HCT116 (cell line): ENCODE measurements at regions not wholly inside any gene's neighbourhood (a gene's known extent, or its start where the extent isn't known, plus 50 kb on each side); places are given as distances from the start of the nearest gene placed in this dataset.

Source experiments
- ATAC-seq: fragments of 200-7000 bp; cut with Tn5 transposase; 2 replicates; pipeline ENCODE4 v1.9.1; 2020; ENCODE audit warnings: mild to moderate bottlenecking, moderate library complexity
- BruUV-seq: library from RNA; stranded (reverse); fragments of 400-500 nt; replicated peaks from 2 replicates; lab custom pipeline; 2021; lab: Mats Ljungman, UMichigan
- CTCF ChIA-PET: fragments of 300-600 bp; sonication (Branson Sonifier 250); formaldehyde crosslinking; loops from one replicate; lab custom pipeline; 2021; ENCODE audit warnings: antibody characterized with exemption; lab: Charles Lee
- POLR2A ChIA-PET: fragments of 300-600, 350-600 bp; sonication (Branson Sonifier 250); formaldehyde crosslinking; loops from one replicate; lab custom pipeline; 2021; ENCODE audit warnings: antibody characterized with exemption; lab: Charles Lee
- RAD21 ChIA-PET, 2 experiments: fragments of 300-600 bp; sonication (Branson Sonifier 250); formaldehyde crosslinking; loops; one replicate each; lab custom pipeline; 2023; ENCODE audit warnings: low total read pairs in 2 of 2; ENCODE audit not compliant: uncharacterized antibody in 2 of 2, unreplicated experiment in 2 of 2, low non-redundant PET in 1 of 2; lab: Charles Lee
- DNase-seq: peaks from one replicate; pipeline ENCODE4 v3.0.0-alpha.2; 2010; ENCODE audit warnings: low read depth, low spot score
- H2AFZ ChIP-seq: fragments of 200-600 bp; shearing (Covaris generic), sonication (generic); 2 replicates; pipeline ENCODE4 v1.6.1; 2017; ENCODE audit warnings: low read depth, mixed run types, mixed read lengths, antibody characterized with exemption, low read length; ENCODE audit not compliant: poor library complexity, severe bottlenecking
- H3K27ac ChIP-seq: 2 replicates; pipeline ENCODE4 v1.5.1; 2012; ENCODE audit warnings: low read depth, low read length
- H3K27me3 ChIP-seq: fragments of 200-600 bp; sonication (generic); 2 replicates; pipeline ENCODE4 v1.6.1; 2016; ENCODE audit warnings: mixed run types, low read length, mixed read lengths; ENCODE audit not compliant: insufficient read depth
- H3K36me3 ChIP-seq, 2 experiments: fragments of 200-500 bp in 1 of 2; fragments of 200-600 bp in 1 of 2; sonication (Bioruptor generic) in 1 of 2; sonication (generic) in 1 of 2; 2 replicates each; pipeline versions ENCODE4 v1.5.1 to v1.6.1; 2014 to 2016; ENCODE audit warnings: low read length in 2 of 2, inconsistent platforms in 1 of 2, mixed read lengths in 1 of 2, mixed run types in 1 of 2; ENCODE audit not compliant: insufficient read depth in 2 of 2, control insufficient read depth in 1 of 2
- H3K4me1 ChIP-seq, 2 experiments: fragments of 200-600 bp in 1 of 2; sonication (generic) in 1 of 2; 2 replicates each; pipeline versions ENCODE4 v1.5.1 to v1.6.1; 2012 to 2017; ENCODE audit warnings: low read length in 2 of 2, inconsistent platforms in 1 of 2, mild to moderate bottlenecking in 1 of 2, mixed read lengths in 1 of 2, mixed run types in 1 of 2, moderate library complexity in 1 of 2; ENCODE audit not compliant: insufficient read depth in 2 of 2, control insufficient read depth in 1 of 2
- H3K4me2 ChIP-seq: fragments of 200-600 bp; sonication (generic); 2 replicates; pipeline ENCODE4 v1.6.1; 2017; ENCODE audit warnings: mixed run types, low read length, mixed read lengths
- H3K4me3 ChIP-seq, 2 experiments: fragments of 200-600 bp in 1 of 2; sonication (generic) in 1 of 2; replicated peaks in 1 of 2; 2 replicates each; pipeline ENCODE4 v1.5.1; 2011 to 2016; ENCODE audit warnings: low read length in 2 of 2, control low read depth in 1 of 2, low read depth in 1 of 2, mild to moderate bottlenecking in 1 of 2, mixed read lengths in 1 of 2, mixed run types in 1 of 2
- H3K79me2 ChIP-seq: fragments of 200-600 bp; sonication (generic); 2 replicates; pipeline ENCODE4 v1.6.1; 2017; ENCODE audit warnings: mild to moderate bottlenecking, mixed run types, low read length, moderate library complexity, mixed read lengths; ENCODE audit not compliant: insufficient read depth
- H3K9ac ChIP-seq: fragments of 200-600 bp; sonication (generic); 2 replicates; pipeline ENCODE4 v1.6.1; 2016; ENCODE audit warnings: low read length, mixed read lengths
- H3K9me2 ChIP-seq: fragments of 200-600 bp; sonication (generic), shearing (Covaris generic); 2 replicates; pipeline ENCODE4 v1.6.1; 2017; ENCODE audit warnings: mixed run types, mild to moderate bottlenecking, moderate library complexity; ENCODE audit not compliant: insufficient read depth
- H3K9me3 ChIP-seq, 2 experiments: fragments of 200-500 bp in 1 of 2; fragments of 200-600 bp in 1 of 2; sonication (Bioruptor generic) in 1 of 2; sonication (generic) in 1 of 2; 2 replicates each; pipeline ENCODE4 v1.6.1; 2014 to 2017; ENCODE audit warnings: low read length in 2 of 2, mixed read lengths in 2 of 2, inconsistent platforms in 1 of 2, low read depth in 1 of 2, mild to moderate bottlenecking in 1 of 2, mixed run types in 1 of 2, moderate library complexity in 1 of 2; ENCODE audit not compliant: control insufficient read depth in 1 of 2, insufficient read depth in 1 of 2
- H4K20me1 ChIP-seq: fragments of 200-600 bp; sonication (generic), shearing (Covaris generic); 2 replicates; pipeline ENCODE4 v1.6.1; 2017; ENCODE audit warnings: mixed run types, mild to moderate bottlenecking, moderate library complexity; ENCODE audit not compliant: insufficient read depth
- ATF3 ChIP-seq: IDR thresholded peaks from 2 replicates; pipeline ENCODE4 v1.6.1; 2012
- CBX3 ChIP-seq: IDR thresholded peaks from 2 replicates; pipeline ENCODE4 v1.6.1; 2012; ENCODE audit warnings: low read depth
- CEBPB ChIP-seq: IDR thresholded peaks from 2 replicates; pipeline ENCODE4 v1.6.1; 2012; ENCODE audit warnings: low read depth
- EGR1 ChIP-seq: IDR thresholded peaks from 2 replicates; pipeline ENCODE4 v1.6.1; 2012; ENCODE audit warnings: low read depth
- EZH2 ChIP-seq: fragments of 200-600 bp; sonication (generic); IDR thresholded peaks from 2 replicates; pipeline ENCODE4 v1.6.1; 2017; ENCODE audit warnings: antibody characterized with exemption, mixed run types
- EZH2phosphoT487 ChIP-seq: fragments of 200-600 bp; IDR thresholded peaks from 2 replicates; pipeline ENCODE4 v1.6.1; 2018; ENCODE audit warnings: antibody characterized with exemption, borderline replicate concordance
- JUND ChIP-seq: IDR thresholded peaks from 2 replicates; pipeline ENCODE4 v1.6.1; 2012
- MAX ChIP-seq: IDR thresholded peaks from 2 replicates; pipeline ENCODE4 v1.6.1; 2012
- POLR2AphosphoS5 ChIP-seq: IDR thresholded peaks from 2 replicates; pipeline ENCODE4 v1.6.1; 2011; ENCODE audit warnings: mild to moderate bottlenecking, low read depth, low read length, moderate library complexity
- SIN3A ChIP-seq: IDR thresholded peaks from 2 replicates; pipeline ENCODE4 v1.6.1; 2012; ENCODE audit warnings: low read depth
- SP1 ChIP-seq: IDR thresholded peaks from 2 replicates; pipeline ENCODE4 v1.6.1; 2012; ENCODE audit warnings: low read depth
- SRF ChIP-seq: IDR thresholded peaks from 2 replicates; pipeline ENCODE4 v1.6.1; 2012; ENCODE audit warnings: low read depth
- TCF7L2 ChIP-seq: IDR thresholded peaks from 2 replicates; pipeline ENCODE4 v1.7.0; 2011; ENCODE audit warnings: borderline replicate concordance, inconsistent platforms; ENCODE audit not compliant: insufficient read depth, insufficient read length; ENCODE audit errors: extremely low read depth
- YY1 ChIP-seq: IDR thresholded peaks from 2 replicates; pipeline ENCODE4 v1.6.1; 2011; ENCODE audit warnings: low read length, low read depth, moderate library complexity, mild to moderate bottlenecking; ENCODE audit not compliant: insufficient replicate concordance; ENCODE audit errors: extremely low read depth
- ZBTB33 ChIP-seq: IDR thresholded peaks from 2 replicates; pipeline ENCODE4 v1.6.1; 2011; ENCODE audit warnings: mild to moderate bottlenecking, low read length, moderate library complexity; ENCODE audit not compliant: insufficient replicate concordance; ENCODE audit errors: extremely low read depth
- ZFX ChIP-seq: fragments of 450-650 bp; IDR thresholded peaks from 2 replicates; pipeline ENCODE4 v1.6.1; 2017
- ZNF274 ChIP-seq: fragments of 200-500 bp; sonication (Bioruptor generic); IDR thresholded peaks from 2 replicates; pipeline ENCODE4 v1.6.1; 2014; ENCODE audit warnings: mild to moderate bottlenecking, low read depth, low read length, inconsistent platforms
- intact Hi-C: fragments of 100-400 bp; cut with micrococcal nuclease; formaldehyde crosslinking; loops from 2 replicates; pipeline ENCODE4 v1.10.0; 2022
- TF ChIP-seq, protein P1 (sequence below), 3 experiments: fragments of 200-600 bp in 1 of 3; sonication (generic) in 1 of 3; IDR thresholded peaks in 2 of 3; conservative IDR thresholded peaks in 1 of 3; 2 replicates each; pipeline ENCODE4 v1.5.1; 2012 to 2017; ENCODE audit warnings: low read depth in 2 of 3, low read length in 2 of 3, antibody characterized with exemption in 1 of 3, borderline replicate concordance in 1 of 3, control low read depth in 1 of 3, mild to moderate bottlenecking in 1 of 3, mixed read lengths in 1 of 3, mixed run types in 1 of 3, moderate library complexity in 1 of 3; ENCODE audit not compliant: insufficient read depth in 1 of 3
- TF ChIP-seq, protein P2 (sequence below): IDR thresholded peaks from 2 replicates; pipeline ENCODE4 v1.6.1; 2012; ENCODE audit warnings: low read depth

DNA sequence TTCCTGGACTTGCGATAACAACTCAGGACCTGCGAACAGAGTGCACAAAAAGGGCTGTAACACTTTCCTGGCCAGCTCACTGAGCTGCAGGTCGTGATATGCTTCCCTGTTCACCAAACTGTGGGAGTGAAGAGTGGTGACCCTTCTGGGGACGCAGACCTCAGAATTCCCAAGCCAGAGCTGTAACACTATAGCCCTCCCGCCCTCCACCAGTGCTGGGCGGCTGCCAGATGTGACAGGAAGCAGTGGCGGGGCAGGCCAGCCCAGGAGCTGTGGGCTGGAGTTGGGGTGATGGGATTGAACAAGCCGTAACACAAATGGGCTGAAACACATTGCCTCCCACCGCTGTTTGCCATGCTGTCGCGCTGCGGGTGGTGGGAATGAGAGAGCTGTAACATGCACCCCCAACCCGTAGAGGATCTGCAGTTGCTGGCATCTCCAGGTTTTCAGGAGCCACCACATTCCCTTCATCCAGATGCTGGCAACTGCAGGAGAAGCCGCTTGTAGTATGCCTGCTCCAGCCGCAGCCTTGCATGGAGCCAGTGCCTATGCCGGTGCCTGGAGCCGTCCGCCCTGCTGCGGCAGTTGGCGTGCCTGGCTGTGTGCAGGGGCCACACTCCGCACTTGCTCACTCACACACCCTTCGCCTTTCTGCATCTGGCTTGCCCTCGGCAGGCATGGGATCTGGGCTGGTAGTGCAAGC, 145.8 kb downstream of the GPCPD1 start:
- 0 out of 2 replicates have a peak, but pooled peaks cover 7% of the 10 kb centered on the region for H3K27me3 ChIP-seq
- no peaks in the 10 kb centered on the region for H3K79me2 ChIP-seq
- no peaks in the 10 kb centered on the region for H3K4me1 ChIP-seq
- H3K9me3 ChIP-seq, result no peaks in the 10 kb centered on the region; a peak in 1 of 4 replicates
- TF ChIP-seq ZNF274 (no peak), SRF (no peak), SP1 (no peak), EZH2phosphoT487 (no peak), ATF3 (no peak), YY1 (no peak), POLR2AphosphoS5 (no peak), JUND (no peak), CEBPB (no peak), EGR1 (no peak), MAX (no peak), EZH2 (no peak), ZFX (no peak), SIN3A (no peak), TCF7L2 (no peak), CBX3 (no peak), ZBTB33 (no peak)
- TF ChIP-seq, protein P1, sequence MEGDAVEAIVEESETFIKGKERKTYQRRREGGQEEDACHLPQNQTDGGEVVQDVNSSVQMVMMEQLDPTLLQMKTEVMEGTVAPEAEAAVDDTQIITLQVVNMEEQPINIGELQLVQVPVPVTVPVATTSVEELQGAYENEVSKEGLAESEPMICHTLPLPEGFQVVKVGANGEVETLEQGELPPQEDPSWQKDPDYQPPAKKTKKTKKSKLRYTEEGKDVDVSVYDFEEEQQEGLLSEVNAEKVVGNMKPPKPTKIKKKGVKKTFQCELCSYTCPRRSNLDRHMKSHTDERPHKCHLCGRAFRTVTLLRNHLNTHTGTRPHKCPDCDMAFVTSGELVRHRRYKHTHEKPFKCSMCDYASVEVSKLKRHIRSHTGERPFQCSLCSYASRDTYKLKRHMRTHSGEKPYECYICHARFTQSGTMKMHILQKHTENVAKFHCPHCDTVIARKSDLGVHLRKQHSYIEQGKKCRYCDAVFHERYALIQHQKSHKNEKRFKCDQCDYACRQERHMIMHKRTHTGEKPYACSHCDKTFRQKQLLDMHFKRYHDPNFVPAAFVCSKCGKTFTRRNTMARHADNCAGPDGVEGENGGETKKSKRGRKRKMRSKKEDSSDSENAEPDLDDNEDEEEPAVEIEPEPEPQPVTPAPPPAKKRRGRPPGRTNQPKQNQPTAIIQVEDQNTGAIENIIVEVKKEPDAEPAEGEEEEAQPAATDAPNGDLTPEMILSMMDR (IDR thresholded peaks at IDR 0.05 in 2 of 3, conservative IDR thresholded peaks at IDR 0.05 in 1 of 3; ENCODE audit: borderline replicate concordance in 1 of 3, insufficient read depth in 1 of 3, low read depth in 2 of 3, low read length in 2 of 3), result no peak
- TF ChIP-seq, protein P2, sequence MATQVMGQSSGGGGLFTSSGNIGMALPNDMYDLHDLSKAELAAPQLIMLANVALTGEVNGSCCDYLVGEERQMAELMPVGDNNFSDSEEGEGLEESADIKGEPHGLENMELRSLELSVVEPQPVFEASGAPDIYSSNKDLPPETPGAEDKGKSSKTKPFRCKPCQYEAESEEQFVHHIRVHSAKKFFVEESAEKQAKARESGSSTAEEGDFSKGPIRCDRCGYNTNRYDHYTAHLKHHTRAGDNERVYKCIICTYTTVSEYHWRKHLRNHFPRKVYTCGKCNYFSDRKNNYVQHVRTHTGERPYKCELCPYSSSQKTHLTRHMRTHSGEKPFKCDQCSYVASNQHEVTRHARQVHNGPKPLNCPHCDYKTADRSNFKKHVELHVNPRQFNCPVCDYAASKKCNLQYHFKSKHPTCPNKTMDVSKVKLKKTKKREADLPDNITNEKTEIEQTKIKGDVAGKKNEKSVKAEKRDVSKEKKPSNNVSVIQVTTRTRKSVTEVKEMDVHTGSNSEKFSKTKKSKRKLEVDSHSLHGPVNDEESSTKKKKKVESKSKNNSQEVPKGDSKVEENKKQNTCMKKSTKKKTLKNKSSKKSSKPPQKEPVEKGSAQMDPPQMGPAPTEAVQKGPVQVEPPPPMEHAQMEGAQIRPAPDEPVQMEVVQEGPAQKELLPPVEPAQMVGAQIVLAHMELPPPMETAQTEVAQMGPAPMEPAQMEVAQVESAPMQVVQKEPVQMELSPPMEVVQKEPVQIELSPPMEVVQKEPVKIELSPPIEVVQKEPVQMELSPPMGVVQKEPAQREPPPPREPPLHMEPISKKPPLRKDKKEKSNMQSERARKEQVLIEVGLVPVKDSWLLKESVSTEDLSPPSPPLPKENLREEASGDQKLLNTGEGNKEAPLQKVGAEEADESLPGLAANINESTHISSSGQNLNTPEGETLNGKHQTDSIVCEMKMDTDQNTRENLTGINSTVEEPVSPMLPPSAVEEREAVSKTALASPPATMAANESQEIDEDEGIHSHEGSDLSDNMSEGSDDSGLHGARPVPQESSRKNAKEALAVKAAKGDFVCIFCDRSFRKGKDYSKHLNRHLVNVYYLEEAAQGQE, result no peak
- no peak for ATAC-seq
- no TSS peak for BruUV-seq
- no peak overlapping the region for H3K4me3 ChIP-seq
- no peak overlapping the region for H3K9ac ChIP-seq
- CTCF ChIA-PET, result no interaction called here
- intact Hi-C loops, result no loop called here
- RAD21 ChIA-PET, result no interaction called here
- no peaks in the 10 kb centered on the region for H4K20me1 ChIP-seq
- H3K9me2 ChIP-seq, result no peaks in the 10 kb centered on the region; the same call in 1 of the 2 replicates
- H2AFZ ChIP-seq, result no peak overlapping the region
- POLR2A ChIA-PET, result no interaction called here
- DNase-seq, result no peak
- H3K4me2 ChIP-seq, result no peak overlapping the region
- H3K27ac ChIP-seq, result no peak overlapping the region
- H3K36me3 ChIP-seq, result no peaks in the 10 kb centered on the region
